Right forelimb (tissue), 1 donor: ENCODE measurements at regions not wholly inside any gene's neighbourhood (a gene's known extent, or its start where the extent isn't known, plus 50 kb on each side); places are given as distances from the start of the nearest gene placed in this dataset.

Experiments used
- DNase-seq: peaks from one replicate; pipeline ENCODE4 v3.0.0-alpha.2; 2018

DNA sequence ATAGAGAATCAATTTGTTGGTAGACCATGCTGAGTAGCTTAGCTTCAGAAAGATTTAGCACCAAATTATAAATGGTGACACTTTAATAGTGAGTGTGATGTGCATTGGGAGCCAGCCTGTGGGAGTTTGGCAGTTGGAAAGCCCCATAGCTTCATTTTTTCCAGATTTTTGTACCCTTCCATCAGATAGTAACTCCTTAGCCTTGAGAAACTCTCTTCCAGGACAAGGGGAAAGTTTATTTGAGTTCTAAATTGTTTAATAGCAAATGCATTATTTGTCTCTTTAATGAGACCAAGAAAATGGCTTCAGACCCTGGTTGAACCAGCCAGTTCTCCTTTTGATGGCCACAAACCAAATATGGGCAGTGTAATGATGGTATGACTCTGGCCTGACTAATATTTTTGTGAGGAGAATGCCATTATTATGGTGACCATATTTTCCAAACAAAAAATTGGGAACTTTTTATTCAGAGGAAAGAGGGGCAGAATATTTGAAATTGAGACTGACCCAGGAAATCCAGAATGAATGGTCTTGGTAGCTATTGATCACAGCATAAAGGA lies 49.8 kb downstream of the PLCE1 start:
- no peak for DNase-seq

DNA sequence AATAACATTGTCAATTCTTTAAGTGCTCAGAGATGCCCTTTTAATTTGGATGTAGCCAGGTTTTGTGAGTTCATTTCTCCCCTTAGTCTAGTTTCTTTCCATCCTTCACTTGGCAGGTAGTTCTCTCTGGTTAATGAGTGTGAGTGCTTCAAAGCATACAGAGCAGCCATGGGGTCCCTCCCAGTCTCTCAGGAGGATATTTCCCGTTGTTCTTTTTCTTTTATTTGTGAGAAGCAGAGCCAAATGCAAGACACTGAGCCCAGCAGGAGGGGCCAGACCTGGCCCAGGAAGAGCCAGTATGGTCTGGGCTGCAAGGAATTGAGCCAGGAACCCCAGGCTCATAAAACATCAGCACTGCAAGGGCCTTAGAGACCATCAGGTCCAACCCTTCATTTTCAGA lies 52.4 kb downstream of the PLCE1 start:
- DNase-seq, result peak; percentile 51

DNA sequence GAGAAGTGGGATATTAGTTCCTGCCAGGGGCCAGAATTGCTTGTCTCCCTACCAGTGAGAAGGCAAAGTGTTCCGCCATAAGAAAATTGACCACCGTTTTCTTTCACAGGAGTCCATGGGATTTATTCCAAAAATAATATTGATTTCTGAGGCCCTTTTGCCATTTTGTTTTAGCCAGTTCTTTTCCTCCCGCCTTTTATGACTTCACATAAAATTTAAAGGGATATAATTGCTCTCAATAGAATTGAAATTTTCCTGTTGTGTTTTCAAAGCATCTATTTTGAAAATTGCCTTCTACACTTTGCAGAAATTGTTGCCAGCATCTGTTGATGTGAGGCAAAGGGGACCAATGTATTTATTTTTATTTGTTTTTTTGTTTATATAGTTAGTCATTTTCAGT lies 53.6 kb downstream of the PLCE1 start:
- DNase-seq, result no peak

DNA sequence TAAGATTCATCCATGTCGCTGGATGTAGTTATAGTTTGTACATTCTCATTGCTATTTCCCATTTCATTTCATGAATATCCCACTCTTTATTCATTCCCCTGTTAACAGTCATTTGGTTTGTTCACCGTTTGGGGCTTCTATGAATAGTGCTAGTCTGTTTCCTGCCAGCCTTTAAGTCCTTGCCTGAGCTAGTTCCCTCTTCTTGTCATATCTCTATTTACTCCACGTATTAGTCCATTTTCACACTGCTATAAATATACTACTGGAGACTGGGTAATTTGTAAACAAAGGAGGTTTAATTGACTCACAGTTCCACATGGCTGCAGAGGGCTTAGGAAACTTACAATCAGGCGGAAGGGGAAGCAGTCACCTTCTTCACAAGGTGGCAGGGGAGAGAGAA lies 56.2 kb downstream of the PLCE1 start:
- no peak for DNase-seq

GRCh38 chr10:94052281-94052680 lies 58.5 kb downstream of the PLCE1 start:
- DNase-seq, result no peak

GRCh38 chr10:94052866-94053791 lies 59.4 kb downstream of the PLCE1 start:
- peak; percentile 71 for DNase-seq

- DNase-seq, result no peak
These were observed 65.6 kb downstream of the PLCE1 start for GRCh38 chr10:94059178-94059883.

- no peak for DNase-seq
These were observed 67.3 kb downstream of the PLCE1 start for GRCh38 chr10:94061026-94061425.

DNA sequence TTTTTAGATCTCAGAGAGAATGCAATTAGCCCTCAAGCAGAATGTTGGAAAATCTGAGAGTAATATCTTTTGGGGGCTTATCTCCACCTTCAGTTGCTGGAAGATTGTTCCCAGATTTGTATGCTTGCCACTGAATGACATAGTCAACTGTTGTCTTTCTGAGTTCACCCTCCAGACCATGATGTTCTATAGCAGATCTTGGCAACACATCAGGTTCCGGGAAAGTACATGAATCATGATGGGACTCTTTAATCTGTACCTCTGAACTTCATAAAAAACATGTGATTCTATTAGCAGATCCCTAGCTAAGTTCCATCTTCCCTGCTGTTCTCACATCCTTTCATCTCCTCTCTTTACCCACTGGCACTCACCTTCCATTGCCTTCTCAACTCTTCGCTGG lies 68.9 kb downstream of the PLCE1 start:
- no peak for DNase-seq

DNA sequence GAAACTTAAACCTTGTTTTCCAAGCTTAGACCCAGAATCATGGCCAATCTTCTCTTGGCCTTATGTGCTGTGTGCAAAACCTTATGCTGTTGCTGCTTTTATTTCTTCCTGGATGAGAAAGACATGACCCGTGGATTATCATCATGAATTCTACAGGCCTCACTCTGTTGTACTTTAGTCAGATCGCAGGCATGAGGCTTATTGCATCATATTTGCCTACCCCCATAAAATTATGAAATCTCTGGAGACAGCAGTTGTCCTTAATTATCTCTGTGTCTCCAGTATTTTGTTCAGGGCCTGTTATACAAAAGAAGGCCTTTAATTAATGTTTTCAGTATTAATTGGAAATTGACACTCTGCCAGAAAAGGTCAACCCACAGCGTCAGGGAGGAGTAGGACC lies 71.6 kb downstream of the PLCE1 start:
- no peak for DNase-seq

- DNase-seq, result no peak
These were observed 72.1 kb downstream of the PLCE1 start for GRCh38 chr10:94065787-94066186.

- DNase-seq, result no peak
These were observed 72.7 kb downstream of the PLCE1 start for GRCh38 chr10:94066411-94066810.

DNA sequence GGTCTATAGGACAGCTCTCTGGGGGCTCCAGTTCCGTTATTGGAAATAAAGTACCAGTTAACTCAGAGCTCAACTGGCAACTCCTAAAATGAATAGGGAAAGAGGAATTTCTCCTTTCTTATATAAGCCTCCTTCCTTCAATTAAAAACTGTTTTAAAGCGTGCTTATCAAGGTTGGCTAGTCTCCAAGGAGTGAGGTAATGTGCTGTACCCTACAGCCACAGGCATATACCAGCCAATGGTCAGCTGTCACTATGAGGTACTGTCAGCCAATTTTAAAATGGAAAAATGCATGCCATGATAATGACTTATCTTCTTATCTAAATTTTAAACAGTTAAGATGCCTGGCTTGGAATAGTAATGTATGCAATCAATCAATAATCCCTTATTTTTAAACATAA lies 76.2 kb downstream of the PLCE1 start:
- no peak for DNase-seq

DNA sequence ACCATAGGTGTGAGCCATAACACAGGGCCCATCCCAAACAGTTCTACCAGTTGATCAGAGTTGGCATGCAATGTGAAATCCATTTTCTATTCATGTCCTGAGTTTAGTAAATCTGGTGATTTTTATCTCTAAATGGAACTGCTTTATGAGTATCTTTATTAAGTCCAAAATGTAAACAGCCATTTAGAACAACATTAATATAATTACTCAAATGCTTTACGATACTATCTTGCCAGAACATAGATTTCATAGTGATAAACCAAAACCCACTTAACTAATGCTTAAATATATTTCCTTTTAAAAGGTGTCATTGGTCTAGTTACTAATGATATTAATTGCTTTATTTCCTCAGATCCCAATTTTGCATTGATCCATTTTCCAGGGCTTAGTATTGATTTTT lies 80.7 kb downstream of the PLCE1 start:
- DNase-seq, result no peak

DNA sequence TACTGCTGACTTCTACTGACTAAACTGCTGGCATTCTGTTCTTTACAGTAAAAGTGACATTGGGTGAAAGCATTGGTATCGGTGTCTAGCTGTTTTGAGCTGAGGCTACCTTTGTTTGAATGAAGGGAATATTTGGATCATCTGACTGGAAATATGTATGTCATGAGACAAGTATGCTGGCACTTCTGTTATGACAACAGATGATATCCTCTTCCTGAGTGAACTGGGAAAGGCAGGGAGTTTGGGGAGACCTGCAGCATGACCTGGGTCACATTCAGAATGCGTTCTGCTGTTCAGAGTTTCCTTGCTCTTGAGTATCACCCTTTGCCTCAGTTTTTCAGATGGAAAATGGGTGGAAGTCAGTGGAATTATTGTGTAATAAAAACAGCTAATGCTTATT lies 81.8 kb downstream of the PLCE1 start:
- no peak for DNase-seq

GRCh38 chr10:94076325-94076841 lies 82.7 kb downstream of the PLCE1 start:
- peak; percentile 73 for DNase-seq

DNA sequence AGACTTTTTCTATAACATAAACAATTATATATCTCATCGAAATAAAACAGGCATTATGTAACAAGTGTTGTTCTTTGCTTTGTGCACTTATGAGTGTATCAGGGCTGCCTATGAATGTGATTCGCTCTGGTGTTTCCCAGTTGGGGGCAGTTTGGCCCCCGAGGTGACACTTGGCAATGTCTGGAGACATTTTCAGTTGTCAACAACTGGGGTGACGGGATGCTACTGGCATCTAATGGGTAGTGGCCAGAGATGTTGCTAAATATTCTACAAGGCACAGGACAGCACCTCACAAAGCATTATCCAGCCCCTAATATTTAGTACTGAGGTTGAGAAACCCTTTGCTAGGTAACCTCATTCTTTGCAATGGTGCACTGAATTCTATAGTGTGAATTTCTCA lies 83.3 kb downstream of the PLCE1 start:
- DNase-seq, result no peak

DNA sequence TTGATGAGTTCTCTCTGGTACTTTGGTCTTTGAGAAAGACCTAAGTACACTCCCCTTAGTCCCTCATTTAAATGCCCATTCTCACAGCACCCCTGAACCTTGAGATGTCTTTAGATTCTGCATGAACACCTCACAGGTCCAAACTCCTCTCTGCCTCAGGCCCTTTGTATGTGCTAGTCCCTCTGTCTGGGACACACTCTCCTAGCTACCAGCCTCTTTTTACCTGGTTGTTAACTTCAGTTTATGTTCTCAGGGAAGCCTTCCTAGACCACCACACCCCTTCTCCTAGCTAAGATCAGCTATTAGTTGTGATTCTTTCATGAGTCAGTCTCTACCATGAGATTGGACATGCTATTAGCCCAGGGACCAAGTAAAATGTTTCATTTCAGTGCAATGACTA lies 86.4 kb downstream of the PLCE1 start:
- DNase-seq, result no peak

GRCh38 chr10:94083662-94084265 lies 90.0 kb downstream of the PLCE1 start:
- DNase-seq, result no peak

DNA sequence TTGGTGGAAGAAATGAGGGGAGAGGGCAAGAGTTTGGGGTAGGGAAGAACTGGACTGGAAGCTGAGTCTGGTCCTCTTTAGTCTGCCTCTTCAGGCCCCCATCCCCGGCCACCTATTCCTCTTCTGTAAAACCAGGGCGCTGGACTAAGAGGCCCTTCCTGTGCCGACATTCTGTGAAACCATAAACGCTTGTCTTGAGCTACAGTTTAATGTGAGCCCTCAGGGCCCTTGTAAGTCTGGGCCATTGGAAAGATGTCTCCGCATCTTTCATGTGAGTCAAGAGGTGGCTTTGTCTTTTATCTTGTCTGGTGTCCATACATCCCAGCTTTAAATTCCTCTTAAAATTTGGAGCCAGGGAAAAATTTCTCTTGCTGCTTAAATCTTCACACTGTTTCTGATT lies 90.6 kb downstream of the PLCE1 start:
- no peak for DNase-seq

DNA sequence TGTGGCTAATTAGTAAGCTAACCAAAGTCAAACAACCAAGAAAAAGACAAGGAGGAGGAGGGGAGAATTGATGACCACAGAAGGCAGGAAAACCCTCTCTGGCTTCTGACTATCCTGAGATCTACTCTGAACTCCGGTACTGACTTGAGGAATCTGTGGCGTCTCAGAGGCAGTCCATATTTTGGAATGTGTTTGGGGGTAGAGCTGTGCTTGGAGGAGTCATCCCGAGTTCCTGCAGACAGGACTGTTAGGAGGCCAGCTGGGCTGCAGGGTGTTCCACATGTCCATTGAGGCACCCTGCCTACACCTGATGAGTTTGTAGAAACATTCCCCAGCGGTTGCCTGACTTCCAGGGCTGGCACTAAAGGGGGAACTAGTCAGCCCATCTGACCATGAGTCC lies 91.6 kb downstream of the PLCE1 start:
- DNase-seq, result no peak

DNA sequence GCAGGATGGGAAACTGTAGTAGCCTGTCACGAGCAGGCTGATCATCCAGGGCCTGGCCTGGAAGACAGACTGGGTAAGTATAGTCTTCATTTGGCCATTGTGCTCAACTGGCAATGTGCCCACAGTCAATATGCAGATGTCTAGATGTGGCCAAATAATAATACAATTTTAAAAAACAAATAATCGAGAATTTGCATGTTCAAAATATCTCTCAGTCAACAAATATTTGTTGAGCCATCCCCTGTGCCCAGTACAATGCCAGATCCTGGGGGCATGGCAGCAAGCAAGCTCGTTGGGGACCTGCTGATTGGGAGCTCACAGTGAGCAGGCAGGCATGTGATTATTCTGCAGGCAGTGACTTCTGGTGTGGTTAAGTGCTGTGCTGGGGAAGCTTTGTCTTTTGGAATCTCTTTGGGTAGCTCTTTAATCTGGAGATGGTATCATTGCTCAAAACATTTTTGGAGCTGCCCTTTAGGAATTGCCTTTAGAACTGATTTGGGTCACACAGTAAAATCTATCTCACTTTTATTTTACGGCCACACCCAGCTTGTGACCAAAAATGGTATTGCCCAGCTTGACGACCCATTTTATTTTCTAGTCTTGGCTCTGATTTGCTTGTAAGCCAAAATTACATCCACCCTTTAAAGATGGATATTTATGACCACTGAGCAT lies 92.2 kb downstream of the PLCE1 start:
- DNase-seq, result no peak

GRCh38 chr10:94088926-94089381 lies 95.2 kb downstream of the PLCE1 start:
- DNase-seq, result no peak
